GM12891 (cell line): ENCODE measurements at regions not wholly inside any gene's neighbourhood (a gene's known extent, or its start where the extent isn't known, plus 50 kb on each side); places are given as distances from the start of the nearest gene placed in this dataset.

ENCODE experiments used
- DNase-seq: peaks from one replicate; pipeline ENCODE4 v3.0.0; 2011; ENCODE audit warnings: low spot score; ENCODE audit not compliant: insufficient read length
- FAIRE-seq: peaks from 2 replicates; lab custom pipeline; 2011; peaks lifted over from hg19 to GRCh38; lab: Jason Lieb, UNC
- PAX5 ChIP-seq: IDR thresholded peaks from 2 replicates; pipeline ENCODE4 v1.6.1; 2011; ENCODE audit warnings: low read length, moderate library complexity, mild to moderate bottlenecking; ENCODE audit not compliant: insufficient read depth, severe bottlenecking
- POLR2A ChIP-seq: IDR thresholded peaks from 2 replicates; pipeline ENCODE4 v1.6.1; 2011; ENCODE audit warnings: low read depth, low read length, control low read depth
- POLR2AphosphoS5 ChIP-seq: IDR thresholded peaks from 2 replicates; pipeline ENCODE4 v1.6.1; 2011; ENCODE audit warnings: low read depth, low read length, control low read depth
- POU2F2 ChIP-seq: IDR thresholded peaks from 2 replicates; pipeline ENCODE4 v1.6.1; 2011; ENCODE audit warnings: low read depth, mild to moderate bottlenecking, control low read depth, low read length, moderate library complexity
- SPI1 ChIP-seq: IDR thresholded peaks from 2 replicates; pipeline ENCODE4 v1.6.1; 2011; ENCODE audit warnings: low read depth, low read length, control low read depth
- TAF1 ChIP-seq: IDR thresholded peaks from 2 replicates; pipeline ENCODE4 v1.6.1; 2011; ENCODE audit warnings: low read depth, low read length, control low read depth

- TF ChIP-seq SPI1 (no peak), POU2F2 (no peak), POLR2A (no peak), POLR2AphosphoS5 (no peak), PAX5 (no peak), TAF1 (no peak)
- DNase-seq (no peak), FAIRE-seq (no peak)
Observed at GRCh38 chr12:94074980-94075629, 73.3 kb upstream of the PLXNC1 start.

GRCh38 chr12:94077209-94077608, 71.2 kb upstream of the PLXNC1 start:
- TF ChIP-seq PAX5 (no peak), POLR2AphosphoS5 (no peak), POU2F2 (no peak), TAF1 (no peak), POLR2A (no peak), SPI1 (no peak)
- DNase-seq, result no peak
- FAIRE-seq, result no peak

GRCh38 chr12:94078138-94078723, 70.1 kb upstream of the PLXNC1 start:
- no peak for FAIRE-seq
- no peak for TF ChIP-seq POU2F2
- no peak for DNase-seq

GRCh38 chr12:94078736-94079509, 69.5 kb upstream of the PLXNC1 start:
- DNase-seq, result no peak
- FAIRE-seq, result no peak
- TF ChIP-seq TAF1 (no peak), SPI1 (no peak), POU2F2 (no peak), POLR2AphosphoS5 (no peak), PAX5 (no peak), POLR2A (no peak)

- no peak for TF ChIP-seq TAF1
- no peak for TF ChIP-seq POU2F2
- no peak for TF ChIP-seq POLR2AphosphoS5
- no peak for TF ChIP-seq POLR2A
- TF ChIP-seq PAX5, result no peak
- TF ChIP-seq SPI1, result no peak
- DNase-seq, result no peak
- no peak for FAIRE-seq
Observed at GRCh38 chr12:94079566-94080340, 68.6 kb upstream of the PLXNC1 start.

GRCh38 chr12:94080341-94081009, 67.9 kb upstream of the PLXNC1 start:
- DNase-seq (no peak), FAIRE-seq (no peak)
- TF ChIP-seq POU2F2, result no peak
- no peak for TF ChIP-seq POLR2AphosphoS5
- TF ChIP-seq PAX5, result no peak
- no peak for TF ChIP-seq TAF1
- TF ChIP-seq POLR2A, result no peak
- no peak for TF ChIP-seq SPI1

GRCh38 chr12:94082690-94083089, 65.7 kb upstream of the PLXNC1 start:
- FAIRE-seq (no peak), DNase-seq (no peak)
- no peak for TF ChIP-seq POLR2AphosphoS5
- no peak for TF ChIP-seq POLR2A
- no peak for TF ChIP-seq SPI1
- no peak for TF ChIP-seq POU2F2
- TF ChIP-seq PAX5, result no peak
- TF ChIP-seq TAF1, result no peak

GRCh38 chr12:94089891-94090290, 58.5 kb upstream of the PLXNC1 start:
- no peak for DNase-seq
- FAIRE-seq, result no peak
- TF ChIP-seq SPI1 (no peak), TAF1 (no peak), POLR2AphosphoS5 (no peak), POU2F2 (no peak), PAX5 (no peak), POLR2A (no peak)

- TF ChIP-seq POU2F2 (no peak), SPI1 (no peak), TAF1 (no peak), PAX5 (no peak), POLR2A (no peak), POLR2AphosphoS5 (no peak)
- DNase-seq, result no peak
- FAIRE-seq, result no peak
Observed at GRCh38 chr12:94091624-94092023, 56.8 kb upstream of the PLXNC1 start.
